ENCODE measurements at regions not wholly inside any gene's neighbourhood (a gene's known extent, or its start where the extent isn't known, plus 50 kb on each side); places are given as distances from the start of the nearest gene placed in this dataset.

DNA sequence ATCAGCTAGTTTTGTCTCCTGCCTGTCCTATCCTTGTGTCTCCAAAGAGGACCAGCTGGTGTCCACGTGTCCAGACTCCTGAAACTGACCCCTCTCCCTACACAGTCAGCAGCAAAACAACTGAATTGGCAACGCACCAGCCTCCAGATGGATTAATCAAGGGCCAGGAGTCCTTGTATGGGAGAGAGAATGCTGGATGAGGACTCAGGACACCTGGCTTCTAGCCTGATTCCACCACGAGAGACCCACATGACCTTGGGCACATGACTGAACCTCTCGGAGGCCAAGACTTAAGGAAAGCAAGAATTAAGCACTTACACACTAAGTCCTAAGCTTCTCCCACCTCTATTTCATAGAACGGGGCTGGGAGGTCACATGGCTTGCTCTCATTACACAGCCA is 60.4 kb upstream of the CMKLR1 start:
- TF ChIP-seq, protein P1, sequence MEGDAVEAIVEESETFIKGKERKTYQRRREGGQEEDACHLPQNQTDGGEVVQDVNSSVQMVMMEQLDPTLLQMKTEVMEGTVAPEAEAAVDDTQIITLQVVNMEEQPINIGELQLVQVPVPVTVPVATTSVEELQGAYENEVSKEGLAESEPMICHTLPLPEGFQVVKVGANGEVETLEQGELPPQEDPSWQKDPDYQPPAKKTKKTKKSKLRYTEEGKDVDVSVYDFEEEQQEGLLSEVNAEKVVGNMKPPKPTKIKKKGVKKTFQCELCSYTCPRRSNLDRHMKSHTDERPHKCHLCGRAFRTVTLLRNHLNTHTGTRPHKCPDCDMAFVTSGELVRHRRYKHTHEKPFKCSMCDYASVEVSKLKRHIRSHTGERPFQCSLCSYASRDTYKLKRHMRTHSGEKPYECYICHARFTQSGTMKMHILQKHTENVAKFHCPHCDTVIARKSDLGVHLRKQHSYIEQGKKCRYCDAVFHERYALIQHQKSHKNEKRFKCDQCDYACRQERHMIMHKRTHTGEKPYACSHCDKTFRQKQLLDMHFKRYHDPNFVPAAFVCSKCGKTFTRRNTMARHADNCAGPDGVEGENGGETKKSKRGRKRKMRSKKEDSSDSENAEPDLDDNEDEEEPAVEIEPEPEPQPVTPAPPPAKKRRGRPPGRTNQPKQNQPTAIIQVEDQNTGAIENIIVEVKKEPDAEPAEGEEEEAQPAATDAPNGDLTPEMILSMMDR (conservative IDR thresholded peaks at IDR 0.05; ENCODE audit: low read depth, low read length), result no peak
- TF ChIP-seq EZH2 (IDR thresholded peaks at IDR 0.05; ENCODE audit: low read length, unreplicated experiment) (no peak), EZH2phosphoT487 (IDR thresholded peaks at IDR 0.05; ENCODE audit: borderline replicate concordance, low read length) (no peak)

All from PC-3 (cell line).